GM21367 (cell line): ENCODE measurements at regions not wholly inside any gene's neighbourhood (a gene's known extent, or its start where the extent isn't known, plus 50 kb on each side); places are given as distances from the start of the nearest gene placed in this dataset.
"Not testable (repeated sequence)": the region's sequence is repeated elsewhere in the genome, so short reads cannot be mapped to it uniquely, and the experiment has no call there.

Experiments
- ATAC-seq: cut with Tn5 transposase; IDR thresholded peaks from one replicate; pipeline ENCODE4 v1.9.1; 2021; ENCODE audit not compliant: unreplicated experiment

- ATAC-seq: no peak
Measured at GRCh38 chr4:10853196-10853595, 168.6 kb upstream of the CLNK start.

DNA sequence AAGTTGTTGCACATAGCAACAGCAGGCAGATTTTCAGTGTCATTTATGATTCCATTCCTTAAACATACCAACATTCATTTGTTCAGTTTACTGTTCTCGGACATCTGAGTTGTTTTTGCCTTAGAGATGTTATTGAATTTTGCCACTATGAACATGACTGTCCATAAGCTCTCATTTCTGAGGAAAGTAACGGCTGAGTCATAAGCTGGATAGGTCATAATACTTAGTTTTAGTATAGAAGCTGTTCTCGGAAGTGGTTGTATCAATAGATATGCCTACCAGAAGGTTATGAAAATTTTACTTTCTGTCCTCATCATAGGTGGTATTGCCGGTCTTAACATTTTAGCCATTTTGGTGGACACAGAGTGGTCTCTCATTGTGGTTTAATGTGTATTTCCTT, 157.1 kb upstream of the CLNK start:
- no peak for ATAC-seq

GRCh38 chr4:10837151-10837550, 152.6 kb upstream of the CLNK start:
- no peak for ATAC-seq

- ATAC-seq: no peak
Measured at GRCh38 chr4:10832806-10833628, 148.4 kb upstream of the CLNK start.

- no peak for ATAC-seq
Measured at GRCh38 chr4:10831727-10832408, 147.3 kb upstream of the CLNK start.

DNA sequence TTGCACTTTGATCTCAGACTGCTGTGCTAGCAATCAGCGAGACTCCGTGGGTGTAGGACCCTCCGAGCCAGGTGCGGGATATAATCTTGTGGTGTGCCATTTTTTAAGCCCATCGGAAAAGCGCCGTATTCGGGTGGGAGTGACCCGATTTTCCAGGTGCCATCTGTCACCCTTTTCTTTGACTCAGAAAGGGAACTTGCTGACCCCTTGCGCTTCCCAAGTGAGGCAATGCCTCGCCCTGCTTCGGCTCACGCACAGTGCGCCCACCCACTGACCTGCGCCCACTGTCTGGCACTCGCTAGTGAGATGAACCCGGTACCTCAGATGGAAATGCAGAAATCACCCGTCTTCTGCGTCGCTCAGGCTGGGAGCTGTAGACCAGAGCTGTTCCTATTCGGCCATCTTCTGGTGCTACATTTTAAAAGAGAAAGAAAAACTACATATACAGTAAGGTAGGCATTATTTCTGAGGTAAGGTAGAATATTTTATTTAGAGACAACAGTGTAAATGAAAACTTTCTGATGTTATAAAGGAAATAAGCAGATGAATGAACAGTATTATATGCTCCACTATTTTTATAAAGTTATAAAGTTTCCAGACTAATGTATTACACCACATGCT, 144.5 kb upstream of the CLNK start:
- ATAC-seq: not testable (repeated sequence)

GRCh38 chr4:10821826-10822225, 137.3 kb upstream of the CLNK start:
- ATAC-seq: no peak

DNA sequence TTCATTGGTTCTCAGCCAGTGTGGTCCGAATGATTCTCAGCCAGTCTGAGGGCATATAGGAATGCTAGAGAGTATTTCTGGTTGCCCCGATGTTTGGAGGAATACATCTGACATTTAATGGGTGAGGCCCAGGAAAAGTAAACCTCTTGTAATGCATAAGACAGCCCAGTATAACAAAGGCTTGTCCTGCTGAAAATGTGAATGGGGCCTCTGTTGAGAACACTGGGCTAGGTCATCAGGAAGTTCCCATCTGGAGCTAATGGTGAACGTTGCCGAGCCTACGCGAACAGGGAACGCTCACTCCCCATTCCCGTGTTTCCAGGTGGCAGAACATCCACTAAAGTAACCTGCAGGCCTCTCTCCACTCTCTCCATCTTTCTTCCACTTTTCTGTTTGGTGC, 132.0 kb upstream of the CLNK start:
- ATAC-seq: no peak

DNA sequence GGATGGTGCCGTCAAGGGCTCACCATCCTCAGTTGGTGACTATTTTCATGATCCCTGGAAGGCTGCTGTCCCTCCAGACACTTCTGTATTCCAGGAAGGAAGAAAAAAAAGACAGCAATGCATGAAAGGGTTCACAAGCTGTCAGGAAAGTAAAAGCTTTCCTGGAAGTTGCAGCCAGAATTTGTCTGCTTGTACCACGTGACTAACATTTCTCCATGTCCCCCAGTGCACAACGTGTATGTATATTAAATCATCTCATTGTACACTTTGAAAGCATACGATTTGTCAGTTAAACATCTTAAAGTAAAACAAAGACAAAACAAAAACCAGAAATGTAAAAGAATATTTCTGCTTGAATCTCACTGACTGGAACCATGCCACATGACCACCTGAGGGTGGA, 127.4 kb upstream of the CLNK start:
- ATAC-seq: no peak

GRCh38 chr4:10810411-10810810, 125.8 kb upstream of the CLNK start:
- ATAC-seq: no peak

- no peak for ATAC-seq
Measured at GRCh38 chr4:10809905-10810304, 125.3 kb upstream of the CLNK start.

DNA sequence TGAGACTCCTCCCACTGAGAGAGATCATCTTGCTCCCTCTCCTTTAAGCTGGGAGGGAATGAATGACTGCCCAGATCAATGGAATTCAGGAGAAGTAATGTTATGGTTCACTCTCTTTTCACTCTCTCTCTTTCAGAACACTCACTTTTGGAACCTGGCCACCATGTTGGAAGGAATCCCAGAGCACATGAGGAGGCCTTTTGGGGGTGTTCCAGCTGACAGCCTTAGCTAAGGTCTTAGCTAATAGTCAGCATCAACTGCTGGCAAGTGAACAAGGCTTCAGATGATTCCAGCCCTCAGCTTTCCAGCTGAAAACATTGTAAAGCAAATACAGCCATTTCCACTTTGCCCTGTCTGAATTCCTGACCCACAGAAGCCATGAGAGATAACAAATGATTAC, 124.0 kb upstream of the CLNK start:
- no peak for ATAC-seq

- ATAC-seq: no peak
Measured at GRCh38 chr4:10806953-10807645, 122.5 kb upstream of the CLNK start.

DNA sequence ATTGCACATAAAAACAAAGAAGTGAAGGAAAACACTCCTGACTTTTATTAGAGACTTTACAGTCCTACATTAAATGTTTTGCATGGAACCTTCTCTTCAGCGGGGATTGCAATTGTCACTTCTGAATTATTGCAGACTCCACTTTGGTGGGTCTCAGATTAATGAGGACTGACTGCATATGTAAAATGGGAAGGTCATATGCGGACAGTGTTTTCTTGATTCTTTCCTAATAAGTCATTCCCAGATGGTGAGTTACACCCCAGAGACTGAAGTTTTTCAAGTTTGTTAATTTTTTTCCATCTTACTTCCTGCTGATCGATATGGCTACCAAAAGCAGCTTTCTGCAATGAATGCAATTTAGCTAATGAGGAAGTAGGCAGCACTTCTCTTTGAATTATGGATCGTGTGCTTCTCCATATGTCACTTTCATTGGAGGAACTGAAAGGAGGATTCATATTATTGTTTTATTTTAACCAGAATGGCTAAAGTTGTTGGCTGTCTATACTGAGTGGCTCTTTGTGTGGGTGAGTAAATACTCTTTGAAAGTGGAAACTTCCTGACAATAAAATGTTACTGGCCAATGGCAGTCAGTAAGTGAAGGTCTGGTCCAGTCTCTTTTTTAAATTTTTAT, 119.3 kb upstream of the CLNK start:
- no peak for ATAC-seq

DNA sequence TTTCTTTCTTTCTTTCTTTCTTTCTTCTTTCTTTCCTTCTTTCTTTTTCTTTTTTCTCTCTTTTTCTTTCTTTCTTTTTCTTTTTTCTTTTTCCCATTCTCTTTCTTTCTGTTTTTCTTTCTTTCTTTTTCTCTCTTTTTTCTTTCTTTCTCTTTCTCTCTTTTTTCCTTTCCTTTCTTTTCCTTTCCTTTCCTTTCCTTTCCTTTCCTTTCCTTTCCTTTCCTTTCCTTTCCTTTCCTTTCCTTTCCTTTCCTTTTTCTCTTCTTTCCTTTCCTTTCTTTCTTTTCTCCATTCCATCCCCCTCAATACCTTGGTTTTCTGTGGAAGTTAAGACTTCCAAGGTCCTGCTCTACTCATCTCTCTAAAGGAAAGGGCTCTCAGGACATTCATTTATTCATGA, 102.8 kb upstream of the CLNK start:
- no peak for ATAC-seq

GRCh38 chr4:10784621-10785020, 100.1 kb upstream of the CLNK start:
- ATAC-seq: no peak

GRCh38 chr4:10783351-10783750, 98.8 kb upstream of the CLNK start:
- no peak for ATAC-seq

- ATAC-seq: no peak
Measured at GRCh38 chr4:10781805-10782204, 97.2 kb upstream of the CLNK start.

GRCh38 chr4:10780803-10781202, 96.2 kb upstream of the CLNK start:
- not testable (repeated sequence) for ATAC-seq

- not testable (repeated sequence) for ATAC-seq
Measured at GRCh38 chr4:10775132-10775531, 90.6 kb upstream of the CLNK start.

DNA sequence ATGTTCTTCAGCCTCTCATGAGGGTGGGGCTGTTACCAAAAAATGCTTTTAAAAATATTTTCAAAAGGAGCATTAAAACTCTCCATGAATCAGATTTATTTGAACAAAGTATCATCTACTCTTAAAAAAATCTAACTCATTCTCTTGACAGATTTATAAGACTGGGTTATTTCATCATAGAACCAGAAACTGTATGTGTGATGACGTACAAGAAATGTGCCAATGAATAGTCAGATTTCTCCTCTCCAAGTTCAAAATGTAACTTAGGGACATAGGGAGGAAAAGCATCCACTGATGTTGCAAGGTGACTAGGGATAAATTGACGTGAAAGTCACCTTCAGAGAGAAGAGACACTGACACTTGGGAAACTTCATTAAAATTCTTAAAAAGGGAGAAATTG, 89.1 kb upstream of the CLNK start:
- no peak for ATAC-seq
